B cell (primary cell): ENCODE measurements at regions not wholly inside any gene's neighbourhood (a gene's known extent, or its start where the extent isn't known, plus 50 kb on each side); places are given as distances from the start of the nearest gene placed in this dataset.

Source experiments
- ATAC-seq: fragments of 200-7000 bp; cut with Tn5 transposase; one replicate; pipeline ENCODE4 v1.10.0; 2021; ENCODE audit warnings: low read depth, mild to moderate bottlenecking, moderate number of reproducible peaks, moderate library complexity
- CTCF ChIA-PET: fragments of 350-600 bp; sonication (Branson Sonifier 250); formaldehyde crosslinking; loops from one replicate; lab custom pipeline; 2021; ENCODE audit warnings: antibody characterized with exemption, inconsistent platforms; lab: Charles Lee
- POLR2A ChIA-PET: fragments of 350-600 bp; sonication (Branson Sonifier 250); formaldehyde crosslinking; loops from one replicate; lab custom pipeline; 2021; ENCODE audit warnings: antibody characterized with exemption; lab: Charles Lee
- DNase-seq: peaks from one replicate; pipeline ENCODE4 v3.0.0; 2013
- H2AFZ ChIP-seq: 2 replicates; pipeline ENCODE4 v1.6.1; 2012; ENCODE audit warnings: mild to moderate bottlenecking, low read depth, low read length; ENCODE audit not compliant: insufficient read depth, poor library complexity, severe bottlenecking
- H3K27ac ChIP-seq, 2 donors: 1 replicate in 1 of 2; 2 replicates in 1 of 2; pipeline ENCODE4 v1.5.1; 2012 to 2013; ENCODE audit warnings: low read length in 2 of 2, mild to moderate bottlenecking in 2 of 2, moderate library complexity in 1 of 2
- H3K27me3 ChIP-seq, 4 experiments: fragments of 200-600 bp in 1 of 4; sonication (generic) in 1 of 4; replicated peaks in 1 of 4; 1 replicate in 2 of 4; 2 replicates in 2 of 4; pipeline versions ENCODE4 v1.6.1 to v1.7.0; 2013 to 2016; ENCODE audit warnings: low read length in 3 of 4, mild to moderate bottlenecking in 2 of 4, mixed read lengths in 1 of 4, moderate library complexity in 1 of 4; ENCODE audit not compliant: insufficient read depth in 4 of 4, control insufficient read depth in 3 of 4; ENCODE audit errors: control extremely low read depth in 1 of 4
- H3K36me3 ChIP-seq, 2 experiments: replicated peaks in 1 of 2; 1 replicate in 1 of 2; 2 replicates in 1 of 2; pipeline versions ENCODE4 v1.6.1 to v1.7.1; 2013; ENCODE audit warnings: low read length in 1 of 2; ENCODE audit not compliant: insufficient read depth in 2 of 2, control insufficient read depth in 1 of 2; ENCODE audit errors: control extremely low read depth in 1 of 2, extremely low read depth in 1 of 2
- H3K4me1 ChIP-seq, 2 donors: fragments of 200-600 bp in 1 of 2; sonication (generic) in 1 of 2; 1 replicate in 1 of 2; 2 replicates in 1 of 2; pipeline versions ENCODE4 v1.5.1 to v1.6.1; 2013 to 2017; ENCODE audit warnings: low read length in 2 of 2; ENCODE audit not compliant: control insufficient read depth in 2 of 2, insufficient read depth in 2 of 2
- H3K4me2 ChIP-seq: replicated peaks from 2 replicates; pipeline ENCODE3; 2012; ENCODE audit warnings: mild to moderate bottlenecking, low read depth, low read length; ENCODE audit not compliant: poor library complexity, severe bottlenecking
- H3K4me3 ChIP-seq, 5 experiments: fragments of 200-600 bp in 1 of 5; sonication (generic) in 1 of 5; 1 replicate in 3 of 5; 2 replicates in 2 of 5; pipeline versions ENCODE4 v1.5.1 to v1.7.0; 2011 to 2016; ENCODE audit warnings: low read length in 4 of 5, mild to moderate bottlenecking in 4 of 5, low read depth in 2 of 5, control low read depth in 1 of 5, moderate library complexity in 1 of 5; ENCODE audit not compliant: insufficient read depth in 1 of 5; ENCODE audit errors: control extremely low read depth in 1 of 5, extremely low read depth in 1 of 5
- H3K79me2 ChIP-seq: fragments of 200-600 bp; sonication (generic); one replicate; pipeline ENCODE4 v1.6.0; 2016; ENCODE audit warnings: low read length; ENCODE audit not compliant: control insufficient read depth, insufficient read depth
- H3K9ac ChIP-seq: fragments of 200-600 bp; sonication (generic); 2 replicates; pipeline ENCODE4 v1.6.1; 2017; ENCODE audit warnings: mild to moderate bottlenecking, low read length, moderate library complexity
- H3K9me3 ChIP-seq, 3 donors: one replicate each; pipeline versions ENCODE4 v1.6.1 to v1.7.1; 2013; ENCODE audit warnings: low read length in 2 of 3; ENCODE audit not compliant: control insufficient read depth in 2 of 3, insufficient read depth in 1 of 3; ENCODE audit errors: control extremely low read depth in 1 of 3
- H4K20me1 ChIP-seq: 2 replicates; pipeline ENCODE4 v1.6.0; 2012; ENCODE audit warnings: mild to moderate bottlenecking, low read length; ENCODE audit not compliant: insufficient read depth, control insufficient read depth, poor library complexity, severe bottlenecking
- H3K27ac Mint-ChIP-seq: one replicate; pipeline ENCODE4 v1.8.0; 2021; ENCODE audit warnings: mixed read lengths
- H3K27me3 Mint-ChIP-seq: one replicate; pipeline ENCODE4 v1.8.0; 2021; ENCODE audit warnings: mixed read lengths
- H3K4me1 Mint-ChIP-seq: one replicate; pipeline ENCODE4 v1.8.0; 2021; ENCODE audit warnings: mixed read lengths
- H3K4me3 Mint-ChIP-seq: one replicate; pipeline ENCODE4 v1.8.0; 2021; ENCODE audit warnings: mixed read lengths
- H3K9me3 Mint-ChIP-seq: one replicate; pipeline ENCODE4 v1.8.0; 2022; ENCODE audit warnings: mixed read lengths; ENCODE audit not compliant: insufficient read depth
- CTCF ChIP-seq: fragments of 200-600 bp; IDR thresholded peaks from one replicate; pipeline ENCODE4 v1.8.0; 2022; ENCODE audit warnings: antibody characterized with exemption, mild to moderate bottlenecking
- EZH2 ChIP-seq: IDR thresholded peaks from 2 replicates; pipeline ENCODE4 v1.6.1; 2012; ENCODE audit warnings: borderline replicate concordance, low read depth, mild to moderate bottlenecking, moderate library complexity, low read length; ENCODE audit not compliant: insufficient read depth, poor library complexity, severe bottlenecking
- WGBS: methylation state at CpG from one replicate; pipeline ENCODE4 v1.1.5; 2013; ENCODE audit warnings: missing lambda C conversion rate; ENCODE audit not compliant: insufficient coverage; 5-methylcytosine and 5-hydroxymethylcytosine counted together
- intact Hi-C: fragments of 100-400 bp; cut with micrococcal nuclease; formaldehyde crosslinking; loops from one replicate; pipeline ENCODE4 v1.10.0; 2022

- Mint-ChIP-seq H3K27me3 (peaks cover 11% of the 10 kb centered on the region), H3K4me1 (no peaks in the 10 kb centered on the region), H3K27ac (no peak overlapping the region), H3K9me3 (no peaks in the 10 kb centered on the region), H3K4me3 (no peak overlapping the region)
- H3K9me3 ChIP-seq, result no peaks in the 10 kb centered on the region
- DNase-seq (no peak), ATAC-seq (no peak)
- H3K27me3 ChIP-seq, result no peaks in the 10 kb centered on the region
- no peak overlapping the region for H3K4me3 ChIP-seq
- intact Hi-C loops, result no loop called here
- TF ChIP-seq CTCF (no peak), EZH2 (no peak)
- POLR2A ChIA-PET, result no interaction called here
- no peak overlapping the region for H2AFZ ChIP-seq
- H3K4me1 ChIP-seq, result no peaks in the 10 kb centered on the region
- CTCF ChIA-PET, result no interaction called here
- no CpG with 5 or more reads among the region's 2 CpGs for WGBS
- H4K20me1 ChIP-seq, result no peaks in the 10 kb centered on the region
- no peak overlapping the region for H3K4me2 ChIP-seq
- no peak overlapping the region for H3K27ac ChIP-seq
- H3K79me2 ChIP-seq, result no peaks in the 10 kb centered on the region
- no peak overlapping the region for H3K9ac ChIP-seq
- no peaks in the 10 kb centered on the region for H3K36me3 ChIP-seq
These were observed 106.5 kb upstream of the FAM9A start for GRCh38 chrX:8907688-8908087.

DNA sequence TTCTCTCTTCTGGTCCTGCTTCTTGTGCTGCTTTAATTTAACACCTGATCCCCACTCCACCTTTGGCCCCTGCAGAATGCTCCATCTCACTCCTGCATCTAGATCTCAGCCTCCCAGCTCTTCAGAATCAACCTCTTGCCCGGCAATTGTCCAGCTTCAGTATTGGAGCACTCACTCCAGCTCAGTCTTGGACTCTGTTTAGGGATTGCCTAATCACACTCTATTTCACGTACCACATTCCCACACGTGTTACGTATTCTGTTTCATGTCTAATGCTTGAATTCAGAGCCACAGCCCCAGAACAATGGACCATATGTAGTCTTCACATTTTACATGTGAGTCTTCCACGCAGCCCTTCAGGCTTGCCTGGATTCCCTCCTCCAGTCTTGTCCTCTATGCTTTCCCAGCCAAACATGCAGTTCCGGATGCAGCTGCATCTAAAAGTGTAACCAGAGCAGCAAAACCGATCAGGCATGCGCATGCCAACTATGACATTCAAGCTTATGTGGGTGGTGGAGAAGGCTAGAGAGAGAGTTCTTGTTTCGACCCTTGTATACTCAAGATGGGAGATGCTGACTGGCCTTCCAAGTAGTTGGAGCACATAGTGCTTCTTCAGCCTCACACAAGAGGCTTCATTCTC is 105.2 kb upstream of the FAM9A start:
- H3K4me3 Mint-ChIP-seq, result no peak overlapping the region
- ChIA-PET CTCF (no interaction called here), POLR2A (no interaction called here)
- no peaks in the 10 kb centered on the region for H3K36me3 ChIP-seq
- no peak overlapping the region for H3K27ac ChIP-seq
- no peak for DNase-seq
- no peak overlapping the region for H3K4me2 ChIP-seq
- H3K27me3 ChIP-seq, result no peaks in the 10 kb centered on the region
- TF ChIP-seq CTCF (no peak), EZH2 (no peak)
- peaks cover 15% of the 10 kb centered on the region for H3K27me3 Mint-ChIP-seq
- H3K79me2 ChIP-seq, result no peaks in the 10 kb centered on the region
- H3K4me1 ChIP-seq, result no peaks in the 10 kb centered on the region
- no peak for ATAC-seq
- 90% methylated on average over 2 of the region's 9 CpGs for WGBS
- intact Hi-C loops, result no loop called here
- no peak overlapping the region for H3K9ac ChIP-seq
- H3K4me3 ChIP-seq, result no peak overlapping the region
- H3K27ac Mint-ChIP-seq, result no peak overlapping the region
- H2AFZ ChIP-seq, result no peak overlapping the region
- no peaks in the 10 kb centered on the region for H3K9me3 ChIP-seq
- no peaks in the 10 kb centered on the region for H4K20me1 ChIP-seq
- no peaks in the 10 kb centered on the region for H3K9me3 Mint-ChIP-seq
- H3K4me1 Mint-ChIP-seq, result no peaks in the 10 kb centered on the region
